Osteocyte (in vitro differentiated cells): ENCODE measurements at regions not wholly inside any gene's neighbourhood (a gene's known extent, or its start where the extent isn't known, plus 50 kb on each side); places are given as distances from the start of the nearest gene placed in this dataset.
"Not testable (repeated sequence)": the region's sequence is repeated elsewhere in the genome, so short reads cannot be mapped to it uniquely, and the experiment has no call there.

ENCODE experiments used
- DNase-seq: peaks from one replicate; pipeline ENCODE4 v3.0.0; 2021; ENCODE audit warnings: mixed read lengths; ENCODE audit not compliant: unreplicated experiment; ENCODE audit errors: extremely low spot score
- H3K27ac Mint-ChIP-seq: one replicate; pipeline ENCODE4 v1.8.0; 2021; ENCODE audit warnings: mild to moderate bottlenecking, mixed read lengths; ENCODE audit not compliant: unreplicated experiment
- H3K27me3 Mint-ChIP-seq: one replicate; pipeline ENCODE4 v1.8.0; 2021; ENCODE audit warnings: mixed read lengths; ENCODE audit not compliant: unreplicated experiment
- H3K36me3 Mint-ChIP-seq: one replicate; pipeline ENCODE4 v1.8.0; 2021; ENCODE audit warnings: mixed read lengths; ENCODE audit not compliant: unreplicated experiment
- H3K4me1 Mint-ChIP-seq: one replicate; pipeline ENCODE4 v1.8.0; 2021; ENCODE audit warnings: mixed read lengths; ENCODE audit not compliant: unreplicated experiment
- H3K4me3 Mint-ChIP-seq: one replicate; pipeline ENCODE4 v1.8.0; 2021; ENCODE audit warnings: mild to moderate bottlenecking, moderate library complexity, mixed read lengths; ENCODE audit not compliant: unreplicated experiment
- H3K9me3 Mint-ChIP-seq: one replicate; pipeline ENCODE4 v1.8.0; 2021; ENCODE audit warnings: mixed read lengths; ENCODE audit not compliant: unreplicated experiment
- CTCF ChIP-seq: fragments of 200-600 bp; sonication (generic); IDR thresholded peaks from 2 replicates; pipeline ENCODE4 v1.5.0; 2021; ENCODE audit warnings: antibody characterized with exemption, mild to moderate bottlenecking, moderate library complexity

DNA sequence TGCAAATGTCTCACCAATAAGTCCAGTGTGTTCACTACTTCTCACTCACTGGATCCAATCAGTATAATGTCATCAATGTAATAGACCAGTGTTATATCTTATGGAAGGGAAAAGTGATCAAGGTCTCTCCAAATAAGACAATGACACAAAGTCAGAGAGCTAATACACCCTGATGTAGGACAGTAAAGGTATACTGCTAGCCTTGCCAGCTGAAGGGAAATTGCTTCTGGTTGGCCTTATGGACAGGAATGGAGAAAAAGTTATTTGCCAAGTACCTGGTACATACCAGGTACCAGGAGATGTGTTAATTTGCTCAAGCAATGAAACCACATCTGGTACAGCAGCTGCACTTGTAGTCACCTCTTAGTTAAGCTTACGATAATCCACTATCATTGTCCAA is 141.0 kb downstream of the LTN1 start:
- Mint-ChIP-seq H3K4me3 (no peak overlapping the region), H3K4me1 (no peaks in the 10 kb centered on the region), H3K9me3 (peaks cover 7% of the 10 kb centered on the region), H3K36me3 (no peaks in the 10 kb centered on the region), H3K27ac (no peak overlapping the region), H3K27me3 (peaks cover 8% of the 10 kb centered on the region)
- TF ChIP-seq CTCF, result no peak
- no peak for DNase-seq

DNA sequence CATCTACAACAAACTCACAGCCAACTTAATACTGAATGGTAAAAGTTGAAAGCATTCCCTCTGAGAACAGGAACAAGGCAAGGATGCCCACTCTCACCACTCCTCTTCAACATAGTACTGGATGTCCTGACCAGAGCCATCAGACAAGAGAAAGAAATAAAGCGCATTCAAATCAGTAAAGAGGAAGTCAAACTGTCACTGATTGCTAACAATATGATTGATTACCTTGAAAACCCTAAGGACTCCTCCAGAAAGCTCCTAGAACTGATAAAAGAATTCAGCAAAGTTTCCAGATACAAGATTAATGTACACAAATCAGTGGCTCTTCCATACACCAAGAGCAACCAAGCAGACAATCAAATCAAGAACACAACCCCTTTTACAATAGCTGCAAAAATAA is 153.4 kb downstream of the LTN1 start:
- not testable (repeated sequence) for H3K4me3 Mint-ChIP-seq, H3K9me3 Mint-ChIP-seq, H3K36me3 Mint-ChIP-seq, H3K4me1 Mint-ChIP-seq, DNase-seq, H3K27ac Mint-ChIP-seq
- H3K27me3 Mint-ChIP-seq, result peaks cover 29% of the 10 kb centered on the region

- not testable (repeated sequence) for H3K27ac Mint-ChIP-seq
Observed at GRCh38 chr21:28837426-28837825, 155.3 kb downstream of the LTN1 start.

GRCh38 chr21:28836588-28836987 is 156.1 kb downstream of the LTN1 start:
- not testable (repeated sequence) for DNase-seq, H3K36me3 Mint-ChIP-seq, H3K9me3 Mint-ChIP-seq, H3K4me3 Mint-ChIP-seq, H3K4me1 Mint-ChIP-seq, H3K27ac Mint-ChIP-seq
- peaks cover 19% of the 10 kb centered on the region for H3K27me3 Mint-ChIP-seq

More at GRCh38 chr21:28837426-28837825, 155.3 kb downstream of the LTN1 start:
- H3K4me1 Mint-ChIP-seq, H3K9me3 Mint-ChIP-seq, H3K4me3 Mint-ChIP-seq, DNase-seq, H3K36me3 Mint-ChIP-seq: not testable (repeated sequence)
- H3K27me3 Mint-ChIP-seq, result peaks cover 19% of the 10 kb centered on the region

DNA sequence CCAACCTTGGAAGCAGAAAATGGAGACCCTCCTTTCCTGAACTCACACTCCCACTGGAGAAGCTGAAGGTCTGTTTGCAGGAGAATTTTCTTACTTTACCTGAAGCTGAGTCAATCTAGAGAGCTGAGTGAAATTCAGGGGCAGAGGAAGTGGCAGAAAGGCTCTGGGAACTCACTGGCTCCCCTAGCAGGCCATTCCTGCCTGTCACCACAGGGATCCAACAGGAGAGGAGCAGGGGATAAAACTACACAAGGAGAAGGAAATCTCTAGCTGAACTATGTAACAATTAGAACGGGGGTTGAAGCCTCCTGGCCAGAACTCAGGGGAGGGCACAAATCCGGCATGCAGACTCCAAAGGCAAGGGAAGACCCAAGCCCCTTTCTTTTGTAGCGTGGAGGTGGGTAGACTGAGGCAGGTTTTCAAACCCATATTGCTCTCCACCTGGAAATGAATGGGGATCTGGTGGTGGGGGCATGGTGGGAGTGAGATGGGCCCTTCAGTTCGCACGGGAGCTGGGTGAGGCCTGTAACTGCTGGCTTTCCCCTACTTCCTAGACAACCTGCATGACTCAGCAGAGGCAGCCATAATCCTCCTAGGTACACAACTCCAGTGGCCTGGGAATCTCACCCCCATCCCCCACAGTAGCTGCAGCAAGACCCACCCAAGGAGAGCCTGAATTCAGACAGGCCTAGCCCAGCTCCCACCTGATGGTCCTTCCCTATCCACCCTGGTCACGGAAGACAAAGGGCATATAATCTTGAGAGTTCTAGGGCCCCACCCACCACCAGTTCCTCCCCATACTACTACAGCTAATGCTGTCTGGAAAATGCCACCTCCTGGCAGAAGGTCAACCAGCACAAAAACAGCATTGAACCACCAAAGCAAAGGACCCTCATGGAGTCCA is 158.1 kb downstream of the LTN1 start:
- peaks cover 1% of the 10 kb centered on the region for H3K36me3 Mint-ChIP-seq
- no peak for TF ChIP-seq CTCF
- peaks cover 2% of the 10 kb centered on the region for H3K4me1 Mint-ChIP-seq
- DNase-seq, result no peak
- H3K9me3 Mint-ChIP-seq, result no peaks in the 10 kb centered on the region
- peaks cover 16% of the 10 kb centered on the region for H3K27me3 Mint-ChIP-seq
- H3K4me3 Mint-ChIP-seq, result no peak overlapping the region
- no peak overlapping the region for H3K27ac Mint-ChIP-seq

GRCh38 chr21:28833609-28834008 is 159.1 kb downstream of the LTN1 start:
- Mint-ChIP-seq H3K27ac (no peak overlapping the region), H3K4me1 (peaks cover 2% of the 10 kb centered on the region), H3K36me3 (no peaks in the 10 kb centered on the region), H3K27me3 (peaks cover 8% of the 10 kb centered on the region), H3K4me3 (no peak overlapping the region), H3K9me3 (no peaks in the 10 kb centered on the region)
- no peak for TF ChIP-seq CTCF
- DNase-seq, result no peak
